CD4-positive, alpha-beta T cell treated with Interleukin-1 beta for 1 hour (primary cell): ENCODE measurements at regions not wholly inside any gene's neighbourhood (a gene's known extent, or its start where the extent isn't known, plus 50 kb on each side); places are given as distances from the start of the nearest gene placed in this dataset.

Experiments
- DNase-seq, 2 donors: peaks; one replicate each; pipeline ENCODE4 v3.0.0-alpha.2; 2020 to 2022

DNA sequence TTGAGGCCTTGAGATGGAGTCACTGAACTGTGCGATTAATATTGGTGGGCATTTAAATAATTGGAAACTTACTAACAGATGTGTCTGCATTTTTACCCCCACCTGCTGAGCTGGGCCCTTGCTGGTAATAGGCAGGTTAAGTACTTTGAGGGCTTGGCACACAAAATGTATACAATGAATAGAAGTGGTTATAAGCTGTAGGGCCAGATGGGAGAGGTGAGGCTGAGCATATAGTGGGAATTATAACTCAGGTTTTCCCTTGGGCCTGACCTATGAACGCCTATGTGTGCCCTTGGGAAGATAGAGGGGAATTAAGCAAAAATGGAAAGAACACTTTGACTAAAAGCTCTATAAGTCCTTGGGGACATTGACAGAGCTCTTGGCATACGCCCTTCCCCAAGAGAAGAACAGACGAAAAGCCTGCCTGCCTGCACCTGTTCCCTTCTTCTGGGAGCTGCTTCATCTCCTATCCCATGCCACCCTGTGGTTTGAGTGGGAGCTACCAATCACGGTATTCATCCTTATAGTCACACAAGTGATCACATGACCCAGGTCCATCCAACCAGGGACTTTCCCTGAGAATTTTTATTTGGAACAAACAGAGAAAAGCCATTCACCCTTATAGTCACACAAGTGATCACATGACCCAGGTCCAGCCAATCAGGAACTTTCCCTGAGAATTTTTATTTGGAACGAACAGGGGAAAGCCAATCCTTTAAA is 260.7 kb upstream of the CSF3R start:
- DNase-seq, result no peak

GRCh38 chr1:36741066-36741465 is 258.4 kb upstream of the CSF3R start:
- DNase-seq, result no peak

- DNase-seq, result no peak
Measured at GRCh38 chr1:36740446-36740845, 257.7 kb upstream of the CSF3R start.

GRCh38 chr1:36739703-36740289 is 257.1 kb upstream of the CSF3R start:
- no peak for DNase-seq

- no peak for DNase-seq
Measured at GRCh38 chr1:36738245-36738644, 255.5 kb upstream of the CSF3R start.

DNA sequence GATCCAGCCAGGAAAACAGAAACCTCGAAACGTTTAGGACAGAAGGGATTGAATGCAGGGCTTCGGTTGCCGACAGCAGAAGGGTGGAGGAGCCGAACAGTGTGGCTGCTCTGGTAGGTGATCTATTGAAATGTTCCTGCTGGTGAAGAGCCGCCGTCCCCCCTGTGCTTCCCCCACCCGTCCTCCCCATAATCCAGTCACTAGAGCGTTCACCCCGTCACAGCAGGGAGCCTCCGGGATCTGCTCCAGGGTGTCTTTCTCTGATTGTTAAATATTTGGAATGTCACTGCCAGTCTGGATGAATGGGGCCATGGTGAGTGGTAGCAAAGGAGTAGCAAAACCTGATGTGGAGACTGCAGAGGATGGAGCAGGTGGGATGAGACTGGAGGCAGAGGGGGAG is 255.1 kb upstream of the CSF3R start:
- no peak for DNase-seq

DNA sequence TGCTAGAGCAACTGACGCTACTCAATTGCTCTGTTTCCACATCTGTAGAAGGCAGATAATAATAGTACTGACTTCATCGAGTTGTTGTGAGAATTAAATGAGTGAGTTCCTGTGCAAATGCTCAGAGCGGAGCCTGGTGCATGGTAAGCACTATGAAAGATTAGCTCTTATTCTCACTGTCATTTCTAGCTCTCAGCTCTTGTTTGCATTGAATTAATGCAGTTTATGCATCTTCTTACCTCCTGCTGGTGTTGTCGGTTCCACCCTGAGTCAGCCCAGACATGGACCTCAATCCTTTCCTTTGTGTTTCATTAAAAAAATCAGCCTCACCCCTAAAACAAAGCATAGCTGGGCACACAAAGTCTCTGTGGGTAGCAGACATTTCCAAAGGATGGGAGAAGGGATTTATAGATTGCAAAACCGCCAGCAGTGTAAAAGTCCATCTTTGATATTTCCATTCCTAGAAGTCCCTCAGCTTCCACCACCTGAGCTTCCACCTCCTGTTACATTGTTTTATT is 254.4 kb upstream of the CSF3R start:
- no peak for DNase-seq

- no peak for DNase-seq
Measured at GRCh38 chr1:36735939-36736730, 253.4 kb upstream of the CSF3R start.

GRCh38 chr1:36735436-36735835 is 252.7 kb upstream of the CSF3R start:
- DNase-seq, result no peak

DNA sequence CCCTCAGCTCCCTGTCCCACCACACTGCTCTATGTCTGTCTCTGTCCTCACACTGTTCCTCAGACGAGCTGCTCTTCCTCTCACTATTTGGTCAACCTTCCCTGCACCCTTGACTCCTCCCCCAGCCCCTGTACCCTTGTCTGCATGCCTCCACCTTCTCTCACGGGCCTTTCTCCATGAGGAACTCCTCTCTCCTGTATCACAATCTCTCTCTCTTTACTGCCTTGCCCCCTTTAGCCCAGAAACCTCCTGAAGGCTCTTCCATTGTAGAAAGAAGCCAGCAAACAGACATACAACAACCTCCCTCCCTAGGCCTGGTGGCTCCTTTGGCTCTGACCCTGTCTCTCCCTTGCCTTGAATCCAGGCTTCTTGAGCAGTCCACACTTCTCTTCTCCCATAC is 251.6 kb upstream of the CSF3R start:
- DNase-seq, result no peak

GRCh38 chr1:36733748-36734147 is 251.0 kb upstream of the CSF3R start:
- no peak for DNase-seq

GRCh38 chr1:36732015-36732356 is 249.3 kb upstream of the CSF3R start:
- DNase-seq, result no peak

DNA sequence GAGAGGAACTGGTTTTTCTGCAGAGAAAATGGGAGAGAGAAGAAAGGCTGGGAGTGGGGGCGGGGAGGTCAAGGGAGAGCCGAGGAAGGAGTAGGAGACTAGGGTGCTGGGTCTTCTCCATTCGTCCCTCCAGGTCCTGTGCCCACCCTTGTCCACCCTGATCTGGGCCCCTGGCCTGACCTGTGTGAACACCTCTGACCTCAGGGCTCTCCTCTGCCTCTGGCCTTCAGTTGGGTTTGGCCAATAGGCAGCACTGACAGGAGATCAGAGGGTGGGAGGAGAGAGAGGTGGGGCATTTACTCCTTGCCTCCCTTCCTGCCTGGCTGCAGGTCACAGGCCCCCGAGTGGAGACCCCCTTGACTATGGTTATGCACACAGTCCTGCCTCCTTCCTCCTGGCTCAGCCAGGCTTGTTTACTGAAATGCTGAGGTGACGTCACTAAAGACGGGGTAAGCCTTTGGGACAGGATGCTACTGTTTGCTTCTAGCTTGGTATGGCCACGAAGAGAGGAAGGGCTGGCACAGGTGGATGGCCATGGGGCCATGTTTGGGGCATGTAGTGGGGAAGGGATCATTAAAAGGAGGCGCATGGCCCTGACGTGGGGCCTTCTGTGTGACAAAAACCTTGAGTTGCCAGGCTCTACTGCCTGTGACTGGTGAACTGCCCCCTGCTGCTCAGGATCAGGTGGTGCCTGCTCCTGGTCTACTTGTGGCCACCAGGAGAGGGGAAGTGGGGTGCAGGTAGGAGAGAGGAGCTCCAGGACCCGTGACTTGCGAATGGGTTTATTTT is 248.7 kb upstream of the CSF3R start:
- no peak for DNase-seq

- DNase-seq, result no peak
Measured at GRCh38 chr1:36730599-36730998, 247.9 kb upstream of the CSF3R start.

GRCh38 chr1:36729716-36730510 is 247.2 kb upstream of the CSF3R start:
- DNase-seq, result no peak

- DNase-seq, result no peak
Measured at GRCh38 chr1:36729289-36729688, 246.6 kb upstream of the CSF3R start.

DNA sequence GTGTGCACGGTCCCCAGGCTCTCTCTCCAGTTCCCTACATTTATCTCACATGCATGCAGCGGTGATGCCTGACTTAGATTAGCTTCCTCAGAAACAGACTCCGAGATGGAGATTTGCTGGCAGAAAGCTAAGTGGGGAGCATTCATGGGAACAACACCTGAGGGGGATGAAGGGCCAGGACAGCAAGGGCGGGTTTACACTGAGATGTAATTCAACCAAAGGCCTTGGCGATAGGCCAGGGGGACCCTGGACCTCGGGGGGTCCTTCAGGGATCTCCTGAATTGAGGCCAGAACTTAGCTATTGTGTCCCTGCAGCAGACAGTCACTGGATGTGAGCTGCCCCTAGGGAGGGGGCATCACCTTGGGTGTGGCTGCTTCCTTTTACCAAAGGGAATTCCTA is 246.1 kb upstream of the CSF3R start:
- DNase-seq, result no peak

DNA sequence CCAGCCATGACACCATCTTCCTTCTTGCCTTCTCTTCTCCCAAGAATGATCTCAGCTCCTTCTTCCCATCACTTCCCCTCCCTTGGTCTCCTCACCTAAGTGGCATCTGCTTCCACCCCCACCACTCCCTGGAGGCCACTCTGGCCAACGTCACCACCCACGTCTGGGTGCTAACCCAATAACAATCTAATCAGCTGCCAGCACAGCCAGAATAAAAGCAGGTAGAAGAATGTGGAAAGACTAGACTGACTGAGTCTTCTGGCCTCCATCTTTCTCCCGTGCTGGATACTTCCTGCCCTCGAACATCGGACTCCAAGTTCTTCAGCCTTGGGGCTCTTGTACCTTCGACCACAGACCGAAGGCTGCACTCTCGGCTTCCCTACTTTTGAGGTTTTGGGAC is 245.3 kb upstream of the CSF3R start:
- no peak for DNase-seq

DNA sequence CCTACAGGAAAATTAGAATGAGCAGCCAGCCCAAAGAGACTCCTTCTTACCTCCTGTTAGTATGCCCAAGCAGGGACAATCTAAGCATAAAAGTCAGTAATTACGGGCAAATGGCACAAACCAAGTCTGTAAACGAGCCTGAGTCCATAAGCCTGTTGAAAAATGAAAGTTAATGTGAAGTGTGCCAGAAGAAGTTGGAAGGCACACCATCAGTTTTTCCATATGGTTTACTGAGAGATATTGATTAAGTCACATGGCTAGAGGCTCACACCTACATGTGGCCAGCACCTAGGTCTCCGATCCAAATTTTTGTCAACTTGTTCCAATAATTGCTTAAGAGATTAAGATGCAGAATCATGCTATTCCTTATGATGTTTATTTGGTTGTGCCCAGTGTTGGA is 242.4 kb upstream of the CSF3R start:
- no peak for DNase-seq

DNA sequence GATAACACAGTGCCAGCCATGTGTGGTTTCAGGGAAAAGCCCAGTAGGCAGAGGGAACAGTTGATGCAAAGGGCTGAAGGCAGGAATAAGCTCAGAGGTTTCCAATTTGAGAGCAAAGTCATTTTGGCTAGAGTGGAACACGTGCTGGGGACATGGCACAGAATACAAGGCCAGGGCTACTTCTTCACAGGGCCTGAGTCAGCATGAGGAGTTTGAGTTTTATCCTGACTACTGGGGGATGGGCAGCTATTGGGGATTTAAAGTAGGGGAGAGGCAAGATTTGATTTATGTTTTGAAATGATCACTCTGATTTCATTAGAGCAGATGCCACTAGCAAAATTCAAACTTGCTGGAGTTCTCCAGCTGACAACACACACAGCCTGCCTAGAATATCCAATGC is 241.1 kb upstream of the CSF3R start:
- no peak for DNase-seq

GRCh38 chr1:36722871-36723270 is 240.2 kb upstream of the CSF3R start:
- DNase-seq, result no peak

- no peak for DNase-seq
Measured at GRCh38 chr1:36721261-36721660, 238.5 kb upstream of the CSF3R start.
